GM23338 (cell line): ENCODE measurements at regions not wholly inside any gene's neighbourhood (a gene's known extent, or its start where the extent isn't known, plus 50 kb on each side); places are given as distances from the start of the nearest gene placed in this dataset.

Source experiments
- ATAC-seq: fragments of 200-7000 bp; cut with Tn5 transposase; 3 replicates; pipeline ENCODE4 v1.9.1; 2020
- DNase-seq: peaks from one replicate; pipeline ENCODE4 v3.0.0-alpha.2; 2015; ENCODE audit warnings: low spot score
- H2AFZ ChIP-seq: fragments of 200-600 bp; sonication (generic); 2 replicates; pipeline ENCODE4 v1.8.0; 2016; ENCODE audit warnings: antibody characterized with exemption, mild to moderate bottlenecking, moderate library complexity
- H3F3A ChIP-seq: fragments of 200-600 bp; sonication (generic); replicated peaks from 2 replicates; pipeline ENCODE4 v1.8.0; 2017; ENCODE audit warnings: antibody characterized with exemption, mixed run types, low read depth
- H3K27ac ChIP-seq: fragments of 200-600 bp; sonication (generic); 2 replicates; pipeline ENCODE4 v1.6.1; 2016; ENCODE audit warnings: low read depth
- H3K27me3 ChIP-seq: fragments of 200-600 bp; sonication (generic); 2 replicates; pipeline ENCODE4 v1.8.0; 2016; ENCODE audit warnings: mild to moderate bottlenecking, mixed run types, moderate library complexity; ENCODE audit not compliant: insufficient read depth
- H3K36me3 ChIP-seq: fragments of 200-600 bp; sonication (generic); 2 replicates; pipeline ENCODE4 v1.8.0; 2016; ENCODE audit warnings: mild to moderate bottlenecking; ENCODE audit not compliant: insufficient read depth
- H3K4me1 ChIP-seq: fragments of 200-600 bp; sonication (generic); 2 replicates; pipeline ENCODE4 v1.8.0; 2016; ENCODE audit warnings: mild to moderate bottlenecking, moderate library complexity; ENCODE audit not compliant: insufficient read depth
- H3K4me2 ChIP-seq: fragments of 200-600 bp; sonication (generic); 2 replicates; pipeline ENCODE4 v1.7.1; 2017; ENCODE audit warnings: mixed run types
- H3K4me3 ChIP-seq: fragments of 200-600 bp; sonication (generic); 2 replicates; pipeline ENCODE4 v1.6.1; 2016; ENCODE audit warnings: mixed run types
- H3K79me2 ChIP-seq: fragments of 200-600 bp; sonication (generic); replicated peaks from 2 replicates; pipeline ENCODE4 v1.8.0; 2017; ENCODE audit warnings: mild to moderate bottlenecking; ENCODE audit not compliant: insufficient read depth
- H3K9me2 ChIP-seq: fragments of 200-600 bp; sonication (generic); 2 replicates; pipeline ENCODE4 v1.8.0; 2017; ENCODE audit not compliant: insufficient read depth
- H4K20me1 ChIP-seq: fragments of 200-600 bp; sonication (generic); replicated peaks from 2 replicates; pipeline ENCODE4 v1.8.0; 2017; ENCODE audit warnings: mild to moderate bottlenecking; ENCODE audit not compliant: insufficient read depth
- H3K27ac Mint-ChIP-seq: 2 replicates; pipeline ENCODE4 v1.8.0; 2020; ENCODE audit warnings: inconsistent platforms, mild to moderate bottlenecking, moderate library complexity, mixed read lengths
- H3K27me3 Mint-ChIP-seq: 3 replicates; pipeline ENCODE4 v1.8.0; 2022; ENCODE audit warnings: low read depth, mild to moderate bottlenecking, moderate library complexity, mixed read lengths, inconsistent platforms; ENCODE audit not compliant: insufficient read depth, poor library complexity
- H3K36me3 Mint-ChIP-seq: 3 replicates; pipeline ENCODE4 v1.8.0; 2021; ENCODE audit warnings: low read depth, mild to moderate bottlenecking, inconsistent platforms, moderate library complexity, mixed read lengths
- H3K4me1 Mint-ChIP-seq: 3 replicates; pipeline ENCODE4 v1.8.0; 2020; ENCODE audit warnings: mild to moderate bottlenecking, inconsistent platforms, mixed read lengths
- H3K4me3 Mint-ChIP-seq: 3 replicates; pipeline ENCODE4 v1.8.0; 2021; ENCODE audit warnings: moderate library complexity, mild to moderate bottlenecking, inconsistent platforms, mixed read lengths
- H3K9me3 Mint-ChIP-seq: 3 replicates; pipeline ENCODE4 v1.8.0; 2020; ENCODE audit warnings: moderate library complexity, mild to moderate bottlenecking, inconsistent platforms, mixed read lengths
- CREB1 ChIP-seq: fragments of 250-450 bp; sonication (Bioruptor Pico); IDR thresholded peaks from 2 replicates; pipeline ENCODE4 v1.5.0; 2020; ENCODE audit warnings: low read depth, mild to moderate bottlenecking, moderate library complexity
- EZH2 ChIP-seq: fragments of 200-600 bp; sonication (generic); IDR thresholded peaks from one replicate; pipeline ENCODE4 v1.8.0; 2017; ENCODE audit warnings: antibody characterized with exemption, mild to moderate bottlenecking, low read depth; ENCODE audit not compliant: unreplicated experiment
- EZH2phosphoT487 ChIP-seq: fragments of 200-600 bp; sonication (generic); IDR thresholded peaks from one replicate; pipeline ENCODE4 v1.8.1; 2018; ENCODE audit warnings: antibody characterized with exemption; ENCODE audit not compliant: unreplicated experiment
- JUNB ChIP-seq: IDR thresholded peaks from one replicate; pipeline ENCODE4 v1.6.1; 2016; ENCODE audit warnings: antibody characterized with exemption; ENCODE audit not compliant: unreplicated experiment
- NANOG ChIP-seq: IDR thresholded peaks from 2 replicates; pipeline ENCODE4 v1.6.1; 2016; ENCODE audit warnings: antibody characterized with exemption, borderline replicate concordance
- POLR2AphosphoS5 ChIP-seq: IDR thresholded peaks from 2 replicates; pipeline ENCODE4 v1.6.1; 2016; ENCODE audit warnings: antibody characterized with exemption, low read depth
- STAT1 ChIP-seq: IDR thresholded peaks from one replicate; pipeline ENCODE4 v1.6.1; 2016; ENCODE audit warnings: antibody characterized with exemption; ENCODE audit not compliant: unreplicated experiment
- ZNF114 ChIP-seq: fragments of 250-450 bp; sonication (Bioruptor Pico); IDR thresholded peaks from 2 replicates; pipeline ENCODE4 v1.5.0; 2020; ENCODE audit warnings: mild to moderate bottlenecking, moderate library complexity
- ZNF331 ChIP-seq: fragments of 250-450 bp; sonication (Bioruptor Pico); IDR thresholded peaks from 2 replicates; pipeline ENCODE4 v1.5.0; 2020; ENCODE audit warnings: low read depth, mild to moderate bottlenecking, moderate library complexity
- TF ChIP-seq, protein P1 (sequence below): IDR thresholded peaks from 2 replicates; pipeline ENCODE4 v1.6.1; 2016; ENCODE audit warnings: antibody characterized with exemption
- TF ChIP-seq, protein P2 (sequence below): IDR thresholded peaks from one replicate; pipeline ENCODE4 v1.6.1; 2018; ENCODE audit warnings: antibody characterized with exemption; ENCODE audit not compliant: unreplicated experiment
- TF ChIP-seq, protein P3 (sequence below), 2 experiments: fragments of 200-600 bp in 1 of 2; sonication (generic) in 1 of 2; conservative IDR thresholded peaks; 2 replicates each; pipeline versions ENCODE4 v1.5.1 to v1.6.1; 2016 to 2017; ENCODE audit warnings: antibody characterized with exemption in 2 of 2, low read depth in 2 of 2, mild to moderate bottlenecking in 2 of 2, moderate library complexity in 1 of 2

DNA sequence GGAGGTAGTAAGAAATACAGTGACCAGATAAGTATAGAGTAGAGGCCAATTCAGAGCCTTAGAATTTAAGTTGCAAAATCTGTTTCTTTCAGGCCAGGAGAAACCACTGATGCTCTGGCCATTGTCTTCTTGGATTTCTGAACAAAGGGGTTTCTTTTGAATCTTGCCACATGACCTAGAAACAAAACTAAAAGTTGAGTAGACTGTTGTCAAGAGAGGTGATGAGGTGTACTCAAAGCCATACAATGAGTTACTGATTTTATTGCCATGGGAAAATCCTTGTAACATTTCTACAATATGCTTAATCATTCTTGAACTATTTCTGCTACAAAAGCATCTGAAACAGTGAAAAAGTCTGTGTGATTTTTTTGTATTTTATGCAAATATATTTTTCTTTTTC, 881.3 kb downstream of the CDH11 start (continued):
- TF ChIP-seq, protein P1, sequence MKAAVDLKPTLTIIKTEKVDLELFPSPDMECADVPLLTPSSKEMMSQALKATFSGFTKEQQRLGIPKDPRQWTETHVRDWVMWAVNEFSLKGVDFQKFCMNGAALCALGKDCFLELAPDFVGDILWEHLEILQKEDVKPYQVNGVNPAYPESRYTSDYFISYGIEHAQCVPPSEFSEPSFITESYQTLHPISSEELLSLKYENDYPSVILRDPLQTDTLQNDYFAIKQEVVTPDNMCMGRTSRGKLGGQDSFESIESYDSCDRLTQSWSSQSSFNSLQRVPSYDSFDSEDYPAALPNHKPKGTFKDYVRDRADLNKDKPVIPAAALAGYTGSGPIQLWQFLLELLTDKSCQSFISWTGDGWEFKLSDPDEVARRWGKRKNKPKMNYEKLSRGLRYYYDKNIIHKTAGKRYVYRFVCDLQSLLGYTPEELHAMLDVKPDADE, result no peak
- TF ChIP-seq POLR2AphosphoS5 (no peak), CREB1 (CRISPR knock-in tag) (no peak), NANOG (no peak), ZNF331 (no peak)
- TF ChIP-seq, protein P2, sequence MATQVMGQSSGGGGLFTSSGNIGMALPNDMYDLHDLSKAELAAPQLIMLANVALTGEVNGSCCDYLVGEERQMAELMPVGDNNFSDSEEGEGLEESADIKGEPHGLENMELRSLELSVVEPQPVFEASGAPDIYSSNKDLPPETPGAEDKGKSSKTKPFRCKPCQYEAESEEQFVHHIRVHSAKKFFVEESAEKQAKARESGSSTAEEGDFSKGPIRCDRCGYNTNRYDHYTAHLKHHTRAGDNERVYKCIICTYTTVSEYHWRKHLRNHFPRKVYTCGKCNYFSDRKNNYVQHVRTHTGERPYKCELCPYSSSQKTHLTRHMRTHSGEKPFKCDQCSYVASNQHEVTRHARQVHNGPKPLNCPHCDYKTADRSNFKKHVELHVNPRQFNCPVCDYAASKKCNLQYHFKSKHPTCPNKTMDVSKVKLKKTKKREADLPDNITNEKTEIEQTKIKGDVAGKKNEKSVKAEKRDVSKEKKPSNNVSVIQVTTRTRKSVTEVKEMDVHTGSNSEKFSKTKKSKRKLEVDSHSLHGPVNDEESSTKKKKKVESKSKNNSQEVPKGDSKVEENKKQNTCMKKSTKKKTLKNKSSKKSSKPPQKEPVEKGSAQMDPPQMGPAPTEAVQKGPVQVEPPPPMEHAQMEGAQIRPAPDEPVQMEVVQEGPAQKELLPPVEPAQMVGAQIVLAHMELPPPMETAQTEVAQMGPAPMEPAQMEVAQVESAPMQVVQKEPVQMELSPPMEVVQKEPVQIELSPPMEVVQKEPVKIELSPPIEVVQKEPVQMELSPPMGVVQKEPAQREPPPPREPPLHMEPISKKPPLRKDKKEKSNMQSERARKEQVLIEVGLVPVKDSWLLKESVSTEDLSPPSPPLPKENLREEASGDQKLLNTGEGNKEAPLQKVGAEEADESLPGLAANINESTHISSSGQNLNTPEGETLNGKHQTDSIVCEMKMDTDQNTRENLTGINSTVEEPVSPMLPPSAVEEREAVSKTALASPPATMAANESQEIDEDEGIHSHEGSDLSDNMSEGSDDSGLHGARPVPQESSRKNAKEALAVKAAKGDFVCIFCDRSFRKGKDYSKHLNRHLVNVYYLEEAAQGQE, result no peak

DNA sequence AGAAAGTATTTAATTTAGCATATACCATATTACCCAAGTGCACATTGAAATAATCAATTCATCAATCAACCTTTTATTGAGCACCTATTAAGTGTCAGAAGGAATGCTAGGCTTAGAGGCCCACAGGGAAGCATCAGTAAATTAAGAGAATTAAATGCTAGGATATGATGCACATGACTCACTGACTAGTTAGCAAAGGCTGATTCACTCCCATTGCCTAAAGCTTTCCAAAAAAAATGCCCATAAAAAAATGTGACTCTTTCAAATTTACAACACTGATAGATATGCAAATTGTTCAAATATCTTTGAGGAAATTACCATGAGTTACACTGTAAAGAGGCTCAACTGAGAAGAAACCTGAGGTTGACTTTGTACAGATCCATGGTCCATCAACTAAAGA, 883.3 kb downstream of the CDH11 start:
- no peaks in the 10 kb centered on the region for H3K4me1 ChIP-seq
- no peaks in the 10 kb centered on the region for H3K27me3 ChIP-seq
- H3K4me2 ChIP-seq, result no peak overlapping the region
- no peak overlapping the region for H3K27ac ChIP-seq
- Mint-ChIP-seq H3K4me3 (no peak overlapping the region), H3K4me1 (no peaks in the 10 kb centered on the region), H3K9me3 (peaks cover 3% of the 10 kb centered on the region; the same call in 1 of the 3 replicates), H3K36me3 (no peaks in the 10 kb centered on the region), H3K27me3 (no peaks in the 10 kb centered on the region), H3K27ac (no peak overlapping the region)
- H3K4me3 ChIP-seq, result no peak overlapping the region
- no peak for ATAC-seq
- no peaks in the 10 kb centered on the region for H4K20me1 ChIP-seq
- H3K36me3 ChIP-seq, result no peaks in the 10 kb centered on the region
- no peaks in the 10 kb centered on the region for H3K79me2 ChIP-seq
- H2AFZ ChIP-seq, result no peak overlapping the region
- H3K9me2 ChIP-seq, result peaks cover 6% of the 10 kb centered on the region; the same call in 1 of the 2 replicates
- H3F3A ChIP-seq, result no peaks in the 10 kb centered on the region
- DNase-seq, result no peak
- TF ChIP-seq, protein P3, sequence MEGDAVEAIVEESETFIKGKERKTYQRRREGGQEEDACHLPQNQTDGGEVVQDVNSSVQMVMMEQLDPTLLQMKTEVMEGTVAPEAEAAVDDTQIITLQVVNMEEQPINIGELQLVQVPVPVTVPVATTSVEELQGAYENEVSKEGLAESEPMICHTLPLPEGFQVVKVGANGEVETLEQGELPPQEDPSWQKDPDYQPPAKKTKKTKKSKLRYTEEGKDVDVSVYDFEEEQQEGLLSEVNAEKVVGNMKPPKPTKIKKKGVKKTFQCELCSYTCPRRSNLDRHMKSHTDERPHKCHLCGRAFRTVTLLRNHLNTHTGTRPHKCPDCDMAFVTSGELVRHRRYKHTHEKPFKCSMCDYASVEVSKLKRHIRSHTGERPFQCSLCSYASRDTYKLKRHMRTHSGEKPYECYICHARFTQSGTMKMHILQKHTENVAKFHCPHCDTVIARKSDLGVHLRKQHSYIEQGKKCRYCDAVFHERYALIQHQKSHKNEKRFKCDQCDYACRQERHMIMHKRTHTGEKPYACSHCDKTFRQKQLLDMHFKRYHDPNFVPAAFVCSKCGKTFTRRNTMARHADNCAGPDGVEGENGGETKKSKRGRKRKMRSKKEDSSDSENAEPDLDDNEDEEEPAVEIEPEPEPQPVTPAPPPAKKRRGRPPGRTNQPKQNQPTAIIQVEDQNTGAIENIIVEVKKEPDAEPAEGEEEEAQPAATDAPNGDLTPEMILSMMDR (conservative IDR thresholded peaks at IDR 0.05; ENCODE audit: low read depth in 2 of 2), result no peak
- no peak for TF ChIP-seq NANOG
- TF ChIP-seq EZH2, result no peak
- TF ChIP-seq STAT1, result no peak
- TF ChIP-seq, protein P1, result no peak
- TF ChIP-seq POLR2AphosphoS5, result no peak
- TF ChIP-seq EZH2phosphoT487, result no peak
- no peak for TF ChIP-seq JUNB
- TF ChIP-seq, protein P2, result no peak
- TF ChIP-seq ZNF114 (CRISPR knock-in tag), result no peak
- TF ChIP-seq CREB1 (CRISPR knock-in tag), result no peak
